CMK (cell line): ENCODE measurements at regions not wholly inside any gene's neighbourhood (a gene's known extent, or its start where the extent isn't known, plus 50 kb on each side); places are given as distances from the start of the nearest gene placed in this dataset.
"Not testable (repeated sequence)": the region's sequence is repeated elsewhere in the genome, so short reads cannot be mapped to it uniquely, and the experiment has no call there.

ENCODE experiments used
- DNase-seq: peaks from one replicate; pipeline ENCODE4 v3.0.0-alpha.2; 2010; ENCODE audit warnings: low read depth

GRCh38 chr7:113383638-113384037 is 265.3 kb upstream of the SMIM30 start:
- DNase-seq: no peak

- DNase-seq: no peak
These were observed 261.4 kb upstream of the SMIM30 start for GRCh38 chr7:113379746-113380145.

GRCh38 chr7:113374955-113375354 is 256.6 kb upstream of the SMIM30 start:
- no peak for DNase-seq

- DNase-seq: no peak
These were observed 255.5 kb upstream of the SMIM30 start for GRCh38 chr7:113373863-113374262.

GRCh38 chr7:113371416-113372043 is 253.2 kb upstream of the SMIM30 start:
- no peak for DNase-seq

- DNase-seq: no peak
These were observed 252.6 kb upstream of the SMIM30 start for GRCh38 chr7:113370910-113371309.

- DNase-seq: no peak
These were observed 249.9 kb upstream of the SMIM30 start for GRCh38 chr7:113368256-113368655.

GRCh38 chr7:113367041-113367586 is 248.8 kb upstream of the SMIM30 start:
- DNase-seq: no peak

- DNase-seq: no peak
These were observed 247.8 kb upstream of the SMIM30 start for GRCh38 chr7:113366122-113366521.

GRCh38 chr7:113349339-113349738 is 231.0 kb upstream of the SMIM30 start:
- DNase-seq: no peak

GRCh38 chr7:113339661-113340060 is 221.3 kb upstream of the SMIM30 start:
- no peak for DNase-seq

- DNase-seq: no peak
These were observed 219.8 kb upstream of the SMIM30 start for GRCh38 chr7:113338071-113338696.

GRCh38 chr7:113336838-113337237 is 218.5 kb upstream of the SMIM30 start:
- not testable (repeated sequence) for DNase-seq

- no peak for DNase-seq
These were observed 213.0 kb upstream of the SMIM30 start for GRCh38 chr7:113331155-113331898.

GRCh38 chr7:113321201-113321600 is 202.8 kb upstream of the SMIM30 start:
- no peak for DNase-seq

GRCh38 chr7:113320419-113320818 is 202.1 kb upstream of the SMIM30 start:
- no peak for DNase-seq

- no peak for DNase-seq
These were observed 196.2 kb upstream of the SMIM30 start for GRCh38 chr7:113314594-113314993.

GRCh38 chr7:113308399-113308798 is 190.0 kb upstream of the SMIM30 start:
- DNase-seq: no peak

- no peak for DNase-seq
These were observed 188.8 kb upstream of the SMIM30 start for GRCh38 chr7:113307147-113307546.

GRCh38 chr7:113306302-113306701 is 187.9 kb upstream of the SMIM30 start:
- DNase-seq: no peak

GRCh38 chr7:113304104-113304503 is 185.8 kb upstream of the SMIM30 start:
- DNase-seq: no peak

GRCh38 chr7:113303388-113303787 is 185.0 kb upstream of the SMIM30 start:
- not testable (repeated sequence) for DNase-seq

GRCh38 chr7:113301983-113302382 is 183.6 kb upstream of the SMIM30 start:
- DNase-seq: no peak
